ENCODE measurements at regions not wholly inside any gene's neighbourhood (a gene's known extent, or its start where the extent isn't known, plus 50 kb on each side); places are given as distances from the start of the nearest gene placed in this dataset.

DNA sequence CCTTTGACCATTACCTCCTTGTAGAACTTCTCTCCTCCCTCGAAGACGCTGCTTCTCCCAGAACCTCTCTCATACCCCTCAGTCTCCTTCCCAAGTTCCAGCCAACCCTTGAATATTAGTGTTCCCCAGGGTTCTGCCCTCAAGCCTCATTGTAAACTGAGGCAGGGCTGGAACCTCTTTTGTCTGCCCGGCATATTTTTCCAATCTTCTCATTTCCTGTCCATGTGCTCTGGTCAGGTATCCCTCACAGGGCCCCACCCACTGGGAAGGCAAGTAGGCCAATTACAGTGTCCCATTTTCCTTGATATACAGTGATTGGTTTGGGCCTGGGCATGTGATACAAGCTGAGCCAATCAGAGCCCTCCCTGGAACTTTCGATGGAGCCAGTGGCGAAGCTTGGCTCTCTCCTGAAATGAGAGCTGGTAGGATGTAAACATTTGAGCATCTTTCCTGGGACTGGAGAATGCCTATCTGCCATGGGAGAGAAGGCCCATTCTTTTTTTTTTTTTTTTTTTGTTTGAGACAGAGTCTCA lies 57.1 kb upstream of the ID3 start:
- no peak for DNase-seq (ENCODE audit: low read depth)
- H3K4me3 ChIP-seq (ENCODE audit: control insufficient read depth, low read depth, low read length) = no peak overlapping the region
- TF ChIP-seq, protein P1, sequence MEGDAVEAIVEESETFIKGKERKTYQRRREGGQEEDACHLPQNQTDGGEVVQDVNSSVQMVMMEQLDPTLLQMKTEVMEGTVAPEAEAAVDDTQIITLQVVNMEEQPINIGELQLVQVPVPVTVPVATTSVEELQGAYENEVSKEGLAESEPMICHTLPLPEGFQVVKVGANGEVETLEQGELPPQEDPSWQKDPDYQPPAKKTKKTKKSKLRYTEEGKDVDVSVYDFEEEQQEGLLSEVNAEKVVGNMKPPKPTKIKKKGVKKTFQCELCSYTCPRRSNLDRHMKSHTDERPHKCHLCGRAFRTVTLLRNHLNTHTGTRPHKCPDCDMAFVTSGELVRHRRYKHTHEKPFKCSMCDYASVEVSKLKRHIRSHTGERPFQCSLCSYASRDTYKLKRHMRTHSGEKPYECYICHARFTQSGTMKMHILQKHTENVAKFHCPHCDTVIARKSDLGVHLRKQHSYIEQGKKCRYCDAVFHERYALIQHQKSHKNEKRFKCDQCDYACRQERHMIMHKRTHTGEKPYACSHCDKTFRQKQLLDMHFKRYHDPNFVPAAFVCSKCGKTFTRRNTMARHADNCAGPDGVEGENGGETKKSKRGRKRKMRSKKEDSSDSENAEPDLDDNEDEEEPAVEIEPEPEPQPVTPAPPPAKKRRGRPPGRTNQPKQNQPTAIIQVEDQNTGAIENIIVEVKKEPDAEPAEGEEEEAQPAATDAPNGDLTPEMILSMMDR (conservative IDR thresholded peaks at IDR 0.05; ENCODE audit: control insufficient read depth, insufficient read depth, low read depth, low read length) = no peak

GRCh38 chr1:23615852-23616251 lies 56.6 kb upstream of the ID3 start:
- no peak for DNase-seq (ENCODE audit: low read depth)
- no peak overlapping the region for H3K4me3 ChIP-seq (ENCODE audit: control insufficient read depth, low read depth, low read length)
- TF ChIP-seq, protein P1 (conservative IDR thresholded peaks at IDR 0.05; ENCODE audit: control insufficient read depth, insufficient read depth, low read depth, low read length) = no peak

DNA sequence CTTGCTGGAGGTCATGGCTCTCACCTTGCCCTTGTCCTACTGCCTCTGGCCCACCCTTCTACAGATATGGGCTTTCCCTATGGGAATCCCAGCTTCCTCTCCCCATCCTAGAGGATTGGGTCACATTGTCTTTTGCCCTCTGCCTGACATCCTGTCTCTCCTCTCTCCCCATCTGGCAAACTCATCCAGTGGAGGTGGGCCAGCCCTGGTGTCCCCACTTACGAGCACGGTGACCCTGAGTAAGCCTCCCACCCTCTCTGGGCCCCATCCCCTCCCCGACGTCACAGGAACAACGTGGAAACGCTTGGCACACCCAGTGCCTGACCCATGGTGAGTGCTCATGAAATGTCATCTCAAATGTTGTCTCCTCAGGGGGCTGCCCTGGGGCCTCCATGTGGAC lies 56.1 kb upstream of the ID3 start:
- no peak for DNase-seq (ENCODE audit: low read depth)
- TF ChIP-seq, protein P1 (conservative IDR thresholded peaks at IDR 0.05; ENCODE audit: control insufficient read depth, insufficient read depth, low read depth, low read length) = no peak
- H3K4me3 ChIP-seq (ENCODE audit: control insufficient read depth, low read depth, low read length) = no peak overlapping the region

DNA sequence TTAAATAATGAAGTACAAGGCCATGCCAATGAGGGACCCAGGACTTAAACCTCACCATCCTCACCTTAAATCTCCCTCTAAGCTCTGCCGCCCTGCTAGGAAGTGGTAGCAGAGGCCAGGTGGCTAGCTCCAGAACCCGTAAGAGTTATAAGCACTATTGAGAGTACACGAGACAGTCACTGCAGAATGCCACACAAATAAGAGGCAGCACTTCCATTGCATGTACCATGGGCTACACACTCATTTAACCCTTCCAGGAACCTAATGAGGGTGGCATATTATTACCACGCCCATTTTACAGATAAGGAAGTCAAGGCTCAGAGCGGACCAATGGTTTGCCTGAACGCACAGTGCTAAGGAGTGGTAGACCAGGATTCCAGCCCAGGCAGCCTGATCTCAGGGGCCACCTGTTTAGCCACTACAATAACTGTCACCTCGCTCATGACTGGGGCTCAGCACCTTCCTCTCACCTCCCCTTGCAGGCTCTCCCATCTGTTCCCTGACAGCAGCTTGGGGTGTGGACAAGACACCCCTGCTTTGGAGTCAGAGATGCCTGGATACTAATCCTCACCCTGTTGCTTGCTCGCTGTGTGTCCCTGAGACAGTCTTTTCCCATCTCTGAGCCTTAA lies 54.8 kb upstream of the ID3 start:
- H3K4me3 ChIP-seq (ENCODE audit: control insufficient read depth, low read depth, low read length) = no peak overlapping the region
- TF ChIP-seq, protein P1 (conservative IDR thresholded peaks at IDR 0.05; ENCODE audit: control insufficient read depth, insufficient read depth, low read depth, low read length) = no peak
- DNase-seq (ENCODE audit: low read depth) = no peak

GRCh38 chr1:23613191-23614031 lies 54.1 kb upstream of the ID3 start:
- DNase-seq (ENCODE audit: low read depth) = no peak
- H3K4me3 ChIP-seq (ENCODE audit: control insufficient read depth, low read depth, low read length) = no peak overlapping the region
- TF ChIP-seq, protein P1 (conservative IDR thresholded peaks at IDR 0.05; ENCODE audit: control insufficient read depth, insufficient read depth, low read depth, low read length) = no peak

GRCh38 chr1:23611601-23612327 lies 52.5 kb upstream of the ID3 start:
- TF ChIP-seq, protein P1 (conservative IDR thresholded peaks at IDR 0.05; ENCODE audit: control insufficient read depth, insufficient read depth, low read depth, low read length) = no peak
- H3K4me3 ChIP-seq (ENCODE audit: control insufficient read depth, low read depth, low read length) = no peak overlapping the region
- DNase-seq (ENCODE audit: low read depth) = no peak

Data from fibroblast of mammary gland (primary cell).